ENCODE measurements at regions not wholly inside any gene's neighbourhood (a gene's known extent, or its start where the extent isn't known, plus 50 kb on each side); places are given as distances from the start of the nearest gene placed in this dataset.
"Not testable (repeated sequence)": the region's sequence is repeated elsewhere in the genome, so short reads cannot be mapped to it uniquely, and the experiment has no call there.

DNA sequence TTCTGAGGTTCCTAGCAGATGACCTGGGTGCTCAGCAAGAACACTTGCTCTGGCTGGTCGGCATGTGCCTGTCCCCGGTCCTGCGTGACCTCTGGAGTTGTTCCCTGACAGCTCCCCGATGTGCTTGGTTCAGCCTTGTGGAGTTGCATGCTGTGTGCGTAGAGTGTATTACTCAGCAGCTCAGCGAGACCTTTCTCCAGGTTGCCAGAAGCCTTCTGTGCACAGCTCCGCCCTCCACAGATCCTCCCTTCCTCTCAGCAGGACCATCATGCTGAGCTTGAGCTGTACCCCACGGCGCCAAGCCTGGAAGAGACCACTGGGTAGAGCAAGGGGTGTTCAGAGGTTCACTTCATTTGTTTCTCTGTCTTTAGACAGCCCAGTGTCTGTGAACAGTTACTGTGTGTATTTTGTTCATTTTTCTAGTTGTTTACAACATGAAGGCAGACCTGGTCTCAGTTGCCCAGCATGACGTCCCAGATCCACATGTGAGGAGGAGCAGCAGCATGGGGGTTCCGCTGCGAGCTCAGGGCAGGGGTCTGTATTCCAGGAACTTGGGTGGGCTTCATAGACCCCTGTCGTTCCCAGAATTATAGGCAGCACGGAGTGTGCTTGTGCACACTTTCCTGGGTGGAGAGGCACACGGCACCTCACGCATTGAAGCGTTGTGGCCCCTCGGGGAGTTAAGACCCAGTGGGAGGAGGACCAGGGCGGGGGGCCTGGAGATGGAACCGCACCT is 148.6 kb downstream of the IGLL1 start:
- DNase-seq = no peak
- Histone ChIP-seq H3K4me1 (peaks cover 0 to 4% (median 0%) of the 10 kb centered on the region in 4 donors), H3K36me3 (no peaks in the 10 kb centered on the region), H3K27me3 (peaks cover 0 to 20% of the 10 kb centered on the region in 2 donors), H3K27ac (no peak overlapping the region), H3K4me3 (no peak overlapping the region), H3K9me3 (peaks cover 0 to 9% (median 0%) of the 10 kb centered on the region in 3 donors)
- TF ChIP-seq, protein P1, sequence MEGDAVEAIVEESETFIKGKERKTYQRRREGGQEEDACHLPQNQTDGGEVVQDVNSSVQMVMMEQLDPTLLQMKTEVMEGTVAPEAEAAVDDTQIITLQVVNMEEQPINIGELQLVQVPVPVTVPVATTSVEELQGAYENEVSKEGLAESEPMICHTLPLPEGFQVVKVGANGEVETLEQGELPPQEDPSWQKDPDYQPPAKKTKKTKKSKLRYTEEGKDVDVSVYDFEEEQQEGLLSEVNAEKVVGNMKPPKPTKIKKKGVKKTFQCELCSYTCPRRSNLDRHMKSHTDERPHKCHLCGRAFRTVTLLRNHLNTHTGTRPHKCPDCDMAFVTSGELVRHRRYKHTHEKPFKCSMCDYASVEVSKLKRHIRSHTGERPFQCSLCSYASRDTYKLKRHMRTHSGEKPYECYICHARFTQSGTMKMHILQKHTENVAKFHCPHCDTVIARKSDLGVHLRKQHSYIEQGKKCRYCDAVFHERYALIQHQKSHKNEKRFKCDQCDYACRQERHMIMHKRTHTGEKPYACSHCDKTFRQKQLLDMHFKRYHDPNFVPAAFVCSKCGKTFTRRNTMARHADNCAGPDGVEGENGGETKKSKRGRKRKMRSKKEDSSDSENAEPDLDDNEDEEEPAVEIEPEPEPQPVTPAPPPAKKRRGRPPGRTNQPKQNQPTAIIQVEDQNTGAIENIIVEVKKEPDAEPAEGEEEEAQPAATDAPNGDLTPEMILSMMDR (IDR thresholded peaks at IDR 0.05) = no peak
- intact Hi-C loops (cut with DNase I; ENCODE audit: low total_unique reads) = no loop called here

DNA sequence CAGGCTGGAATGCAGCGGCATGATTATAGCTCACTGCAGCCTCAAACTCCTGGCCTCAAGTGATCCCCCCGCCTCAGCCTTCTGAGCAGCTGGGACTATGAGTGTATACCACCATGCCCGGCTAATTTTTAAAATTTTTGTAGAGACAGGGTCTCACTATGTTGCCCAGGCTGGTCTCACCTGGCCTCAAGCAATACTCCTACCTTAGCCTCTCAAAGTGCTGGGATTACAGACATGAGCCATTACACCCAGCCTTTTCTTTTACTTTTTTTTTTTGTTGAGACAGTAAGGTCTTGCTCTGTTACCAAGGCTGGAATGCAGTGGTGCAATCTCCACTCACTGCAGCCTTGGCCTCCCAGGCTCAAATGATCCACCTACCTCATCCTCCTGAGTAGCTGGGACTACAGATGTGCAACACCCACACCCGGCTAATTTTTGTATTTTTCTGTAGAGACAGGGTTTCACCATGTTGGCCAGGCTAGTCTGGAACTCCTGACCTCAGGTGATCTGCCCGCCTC is 155.5 kb downstream of the IGLL1 start:
- H3K4me3 ChIP-seq; H3K4me1 ChIP-seq; H3K36me3 ChIP-seq; intact Hi-C loops (cut with DNase I; ENCODE audit: low total_unique reads); H3K9me3 ChIP-seq; H3K27me3 ChIP-seq; H3K27ac ChIP-seq; DNase-seq: not testable (repeated sequence)

DNA sequence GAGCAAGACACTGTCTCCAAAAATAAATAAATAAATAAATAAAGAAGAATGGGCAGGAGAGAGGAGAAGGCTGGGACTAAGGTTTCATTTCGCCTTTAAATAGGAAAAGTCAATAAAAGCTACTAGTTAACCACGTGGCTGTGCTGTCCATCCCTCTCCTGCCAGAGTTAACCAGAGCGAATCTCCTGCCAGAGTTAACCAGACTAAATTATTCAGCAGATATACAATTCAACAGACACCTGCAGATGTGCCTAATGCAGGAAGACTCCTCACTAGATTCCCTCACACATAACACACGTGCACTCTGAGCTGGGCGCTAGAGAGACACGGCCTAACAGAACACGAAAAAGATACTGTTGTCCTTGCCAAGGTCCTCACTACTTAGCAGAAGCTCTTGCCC is 156.1 kb downstream of the IGLL1 start:
- no peaks in the 10 kb centered on the region for H3K36me3 ChIP-seq
- H3K4me3 ChIP-seq = no peak overlapping the region
- peaks cover 0 to 6% (median 0%) of the 10 kb centered on the region in 3 donors for H3K9me3 ChIP-seq
- intact Hi-C loops (cut with DNase I; ENCODE audit: low total_unique reads) = no loop called here
- no peaks in the 10 kb centered on the region for H3K27me3 ChIP-seq
- TF ChIP-seq, protein P1 (IDR thresholded peaks at IDR 0.05) = no peak
- no peak overlapping the region for H3K27ac ChIP-seq
- DNase-seq = no peak
- no peaks in the 10 kb centered on the region for H3K4me1 ChIP-seq

DNA sequence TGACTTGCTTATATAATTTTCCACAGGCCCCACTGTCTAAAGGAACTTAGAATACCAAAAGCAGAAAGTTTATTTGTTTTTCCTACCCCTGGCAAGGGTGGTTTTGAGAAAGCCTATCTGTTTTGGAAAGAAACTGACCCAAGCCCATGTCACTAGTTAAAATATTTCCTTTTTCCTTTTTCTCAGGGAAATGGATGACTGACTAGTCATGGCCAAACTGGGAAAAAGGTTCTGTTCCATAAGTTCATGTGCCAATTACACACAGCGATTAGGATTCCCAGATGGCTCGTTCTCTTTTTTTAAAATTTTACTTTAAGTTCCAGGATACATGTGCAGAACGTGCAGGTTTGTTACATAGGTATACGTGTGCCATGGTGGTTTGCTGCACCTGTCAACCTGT is 157.8 kb downstream of the IGLL1 start:
- not testable (repeated sequence) for H3K4me1 ChIP-seq, DNase-seq

DNA sequence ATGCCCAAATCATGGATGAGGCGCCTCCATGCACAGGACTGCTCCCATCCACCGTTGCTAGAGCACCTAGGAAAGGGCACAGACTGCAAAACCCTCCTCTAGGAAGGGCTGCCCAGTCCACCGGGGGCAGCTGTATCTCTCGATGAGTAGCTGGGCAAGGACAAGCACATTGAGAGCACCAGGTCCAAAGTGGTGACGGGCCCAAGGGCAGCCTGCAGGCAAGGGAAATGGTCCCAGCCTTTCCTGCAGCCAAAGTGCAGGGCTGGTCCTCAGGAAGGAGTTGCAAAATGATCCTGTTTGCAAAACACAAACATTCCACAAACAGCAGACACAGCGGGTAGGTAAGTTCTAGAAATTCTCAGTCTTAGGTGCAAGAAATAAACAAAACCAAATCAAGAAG is 158.8 kb downstream of the IGLL1 start:
- H3K4me3 ChIP-seq; H3K27ac ChIP-seq; intact Hi-C loops (cut with DNase I; ENCODE audit: low total_unique reads); H3K9me3 ChIP-seq; H3K4me1 ChIP-seq; H3K36me3 ChIP-seq; DNase-seq; H3K27me3 ChIP-seq: not testable (repeated sequence)

More for the DNA sequence above, 157.8 kb downstream of the IGLL1 start:
- H3K36me3 ChIP-seq; H3K4me3 ChIP-seq; H3K27ac ChIP-seq; H3K27me3 ChIP-seq; H3K9me3 ChIP-seq; intact Hi-C loops (cut with DNase I; ENCODE audit: low total_unique reads): not testable (repeated sequence)

DNA sequence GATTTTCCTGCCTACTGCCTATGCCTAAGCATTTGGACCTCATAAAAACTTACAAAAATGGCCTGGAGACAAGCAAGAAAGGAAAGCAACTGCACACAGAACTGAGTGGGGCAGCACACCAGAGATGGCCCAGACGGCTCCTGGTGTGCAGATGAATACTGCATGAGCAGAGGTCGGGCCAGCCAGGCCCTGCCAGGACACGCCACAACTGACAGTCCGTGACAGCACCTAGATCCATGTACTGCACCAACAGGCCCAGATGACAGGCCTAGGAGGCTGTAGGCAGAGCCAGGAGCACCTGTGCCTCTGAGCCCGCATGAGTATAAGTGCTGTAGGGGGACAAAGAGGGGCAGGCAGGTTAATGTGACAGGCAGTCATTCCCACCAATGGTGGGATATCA is 160.2 kb downstream of the IGLL1 start:
- no peak for DNase-seq
- H3K9me3 ChIP-seq = no peaks in the 10 kb centered on the region
- H3K27me3 ChIP-seq = peaks cover 0 to 15% of the 10 kb centered on the region in 2 donors
- H3K27ac ChIP-seq = no peak overlapping the region
- TF ChIP-seq, protein P1 (IDR thresholded peaks at IDR 0.05) = no peak
- intact Hi-C loops (cut with DNase I; ENCODE audit: low total_unique reads) = no loop called here
- no peaks in the 10 kb centered on the region for H3K36me3 ChIP-seq
- H3K4me3 ChIP-seq = no peak overlapping the region
- no peaks in the 10 kb centered on the region for H3K4me1 ChIP-seq

DNA sequence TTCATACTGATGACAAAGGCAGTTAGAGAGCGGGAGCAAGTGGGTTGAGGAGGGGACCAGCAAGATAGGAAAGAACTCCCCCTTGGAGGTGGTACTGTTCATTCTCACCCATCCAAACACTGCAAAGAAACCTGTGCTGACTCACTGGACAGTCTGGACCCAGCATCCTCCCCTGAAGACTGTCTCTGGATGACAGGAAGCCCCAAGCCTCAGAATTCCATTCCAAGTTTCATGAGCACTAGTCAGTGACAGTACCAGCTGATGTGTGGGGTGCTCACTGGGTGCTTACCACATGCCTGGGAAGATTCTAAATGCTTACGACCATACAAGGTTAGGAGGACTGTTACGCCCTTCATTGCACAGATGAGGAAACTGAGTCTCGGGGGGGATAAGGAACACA is 160.9 kb downstream of the IGLL1 start:
- Histone ChIP-seq H3K36me3 (no peaks in the 10 kb centered on the region), H3K4me1 (no peaks in the 10 kb centered on the region), H3K27me3 (peaks cover 0 to 16% of the 10 kb centered on the region in 2 donors), H3K4me3 (no peak overlapping the region), H3K27ac (no peak overlapping the region), H3K9me3 (no peaks in the 10 kb centered on the region)
- TF ChIP-seq, protein P1 (IDR thresholded peaks at IDR 0.05) = no peak
- no peak for DNase-seq
- intact Hi-C loops (cut with DNase I; ENCODE audit: low total_unique reads) = no loop called here

Measured in tibial artery (tissue), 4 donors.